OCI-LY7 (cell line): ENCODE measurements at regions not wholly inside any gene's neighbourhood (a gene's known extent, or its start where the extent isn't known, plus 50 kb on each side); places are given as distances from the start of the nearest gene placed in this dataset.
A peak's percentile ranks its signal among the peaks of the same experiment; 100 is the strongest.

Experiments
- BruUV-seq: library from RNA; stranded (reverse); fragments of 400-500 nt; replicated peaks from 2 replicates; lab custom pipeline; 2021; lab: Mats Ljungman, UMichigan
- CTCF ChIA-PET: fragments of 300-600 bp; sonication (Branson Sonifier 250); formaldehyde crosslinking; loops from one replicate; lab custom pipeline; 2022; ENCODE audit warnings: antibody characterized with exemption; ENCODE audit not compliant: unreplicated experiment; lab: Charles Lee
- POLR2A ChIA-PET: fragments of 300-600 bp; sonication (Branson Sonifier 250); formaldehyde crosslinking; loops from one replicate; lab custom pipeline; 2022; ENCODE audit warnings: antibody characterized with exemption; lab: Charles Lee
- DNase-seq: peaks from one replicate; pipeline ENCODE4 v3.0.0-alpha.2; 2015; ENCODE audit warnings: low spot score
- H2AFZ ChIP-seq: fragments of 200-600 bp; sonication (generic), shearing (Covaris generic); 2 replicates; pipeline ENCODE4 v1.6.1; 2014; ENCODE audit warnings: mild to moderate bottlenecking, antibody characterized with exemption, low read length, moderate library complexity
- H3K27ac ChIP-seq: fragments of 200-600 bp; sonication (generic); 2 replicates; pipeline ENCODE4 v1.5.1; 2014; ENCODE audit warnings: mixed run types, low read depth, mild to moderate bottlenecking, moderate library complexity, low read length, inconsistent platforms; ENCODE audit not compliant: poor library complexity, severe bottlenecking
- H3K36me3 ChIP-seq: fragments of 200-600 bp; sonication (generic); 2 replicates; pipeline ENCODE4 v1.6.1; 2014; ENCODE audit warnings: mild to moderate bottlenecking, antibody characterized with exemption, low read length, moderate library complexity, mixed read lengths; ENCODE audit not compliant: insufficient read depth
- H3K4me1 ChIP-seq: fragments of 200-600 bp; sonication (generic); 2 replicates; pipeline ENCODE4 v1.5.1; 2014; ENCODE audit warnings: mild to moderate bottlenecking, low read length; ENCODE audit not compliant: insufficient read depth, poor library complexity, severe bottlenecking
- H3K4me2 ChIP-seq: fragments of 200-600 bp; sonication (generic); 2 replicates; pipeline ENCODE4 v1.6.1; 2014; ENCODE audit warnings: mild to moderate bottlenecking, low read length
- H3K4me3 ChIP-seq: fragments of 200-600 bp; sonication (generic); 2 replicates; pipeline ENCODE4 v1.5.1; 2014; ENCODE audit warnings: mild to moderate bottlenecking, low read depth, low read length; ENCODE audit not compliant: poor library complexity, severe bottlenecking
- H3K79me2 ChIP-seq: fragments of 200-600 bp; sonication (generic); 2 replicates; pipeline ENCODE4 v1.6.1; 2016; ENCODE audit warnings: low read depth, mild to moderate bottlenecking, low read length, moderate library complexity, mixed read lengths; ENCODE audit not compliant: insufficient read depth
- H3K9me2 ChIP-seq: fragments of 200-600 bp; sonication (generic); 2 replicates; pipeline ENCODE4 v1.6.1; 2016; ENCODE audit warnings: mild to moderate bottlenecking, low read length, mixed read lengths; ENCODE audit not compliant: insufficient read depth
- H3K9me3 ChIP-seq: fragments of 200-600 bp; sonication (generic); 2 replicates; pipeline ENCODE4 v1.6.1; 2014; ENCODE audit warnings: mild to moderate bottlenecking, mixed run types, low read length, mixed read lengths
- H4K20me1 ChIP-seq: fragments of 200-600 bp; sonication (generic); 2 replicates; pipeline ENCODE4 v1.6.1; 2014; ENCODE audit warnings: mild to moderate bottlenecking, antibody characterized with exemption, low read length, moderate library complexity, mixed read lengths; ENCODE audit not compliant: insufficient read depth
- EZH2phosphoT487 ChIP-seq: fragments of 200-600 bp; sonication (generic); IDR thresholded peaks from 2 replicates; pipeline ENCODE4 v1.6.1; 2018; ENCODE audit warnings: low read depth, borderline replicate concordance, mild to moderate bottlenecking, mixed run types, antibody characterized with exemption, low read length, moderate library complexity, mixed read lengths
- intact Hi-C: fragments of 100-400 bp; cut with micrococcal nuclease; formaldehyde crosslinking; loops from one replicate; pipeline ENCODE4 v1.10.0; 2022; ENCODE audit not compliant: unreplicated experiment
- TF ChIP-seq, protein P1 (sequence below): fragments of 200-600 bp; sonication (generic); conservative IDR thresholded peaks from 2 replicates; pipeline ENCODE4 v1.5.1; 2014; ENCODE audit warnings: mild to moderate bottlenecking, antibody characterized with exemption, low read length, moderate library complexity, mixed read lengths

DNA sequence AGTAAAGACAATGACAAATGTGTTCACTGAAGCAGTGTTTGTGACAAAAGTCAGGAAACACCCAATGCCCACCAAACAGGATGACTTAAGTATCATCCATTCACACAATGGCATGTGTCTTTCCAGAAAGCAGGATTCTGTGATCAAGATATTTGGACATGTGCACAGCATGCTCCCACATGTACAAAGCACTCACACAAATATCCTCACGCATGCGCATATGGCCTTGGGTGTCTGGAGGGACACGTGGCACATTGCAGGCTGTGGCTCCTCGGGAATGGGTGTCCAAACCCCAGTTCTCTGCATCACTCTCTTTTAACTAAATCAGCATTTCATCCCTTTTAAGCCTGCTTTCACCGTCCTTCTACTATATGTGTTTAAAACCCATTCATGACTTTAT is 130.5 kb downstream of the KLF13 start:
- intact Hi-C loops = loop anchor here (1.0 kb wide), 2 partner anchors 31 to 191 kb away; no protein-coding TSS in a partner anchor
- H3K4me1 ChIP-seq = peaks cover 95% of the 10 kb centered on the region
- H3K4me3 ChIP-seq = no peak overlapping the region
- no TSS peak for BruUV-seq
- peak overlapping the region; percentile 96 for H3K27ac ChIP-seq
- POLR2A ChIA-PET = interaction anchor here (0.8 to 3.2 kb wide), 5 partner anchors 10 to 31 kb away, joined by 4 to 22 read pairs (median 6); no protein-coding TSS in a partner anchor
- H3K36me3 ChIP-seq = peaks cover 16% of the 10 kb centered on the region
- no peaks in the 10 kb centered on the region for H3K79me2 ChIP-seq
- H2AFZ ChIP-seq = peak overlapping the region; percentile 17; the same call in 1 of the 2 replicates
- no peaks in the 10 kb centered on the region for H4K20me1 ChIP-seq
- H3K9me3 ChIP-seq = peaks cover 25% of the 10 kb centered on the region; the same call in 1 of the 2 replicates
- CTCF ChIA-PET = no interaction called here
- peak overlapping the region; percentile 75 for H3K4me2 ChIP-seq
- no peaks in the 10 kb centered on the region for H3K9me2 ChIP-seq
- TF ChIP-seq, protein P1, sequence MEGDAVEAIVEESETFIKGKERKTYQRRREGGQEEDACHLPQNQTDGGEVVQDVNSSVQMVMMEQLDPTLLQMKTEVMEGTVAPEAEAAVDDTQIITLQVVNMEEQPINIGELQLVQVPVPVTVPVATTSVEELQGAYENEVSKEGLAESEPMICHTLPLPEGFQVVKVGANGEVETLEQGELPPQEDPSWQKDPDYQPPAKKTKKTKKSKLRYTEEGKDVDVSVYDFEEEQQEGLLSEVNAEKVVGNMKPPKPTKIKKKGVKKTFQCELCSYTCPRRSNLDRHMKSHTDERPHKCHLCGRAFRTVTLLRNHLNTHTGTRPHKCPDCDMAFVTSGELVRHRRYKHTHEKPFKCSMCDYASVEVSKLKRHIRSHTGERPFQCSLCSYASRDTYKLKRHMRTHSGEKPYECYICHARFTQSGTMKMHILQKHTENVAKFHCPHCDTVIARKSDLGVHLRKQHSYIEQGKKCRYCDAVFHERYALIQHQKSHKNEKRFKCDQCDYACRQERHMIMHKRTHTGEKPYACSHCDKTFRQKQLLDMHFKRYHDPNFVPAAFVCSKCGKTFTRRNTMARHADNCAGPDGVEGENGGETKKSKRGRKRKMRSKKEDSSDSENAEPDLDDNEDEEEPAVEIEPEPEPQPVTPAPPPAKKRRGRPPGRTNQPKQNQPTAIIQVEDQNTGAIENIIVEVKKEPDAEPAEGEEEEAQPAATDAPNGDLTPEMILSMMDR = no peak
- no peak for TF ChIP-seq EZH2phosphoT487
- DNase-seq = peak; percentile 67

DNA sequence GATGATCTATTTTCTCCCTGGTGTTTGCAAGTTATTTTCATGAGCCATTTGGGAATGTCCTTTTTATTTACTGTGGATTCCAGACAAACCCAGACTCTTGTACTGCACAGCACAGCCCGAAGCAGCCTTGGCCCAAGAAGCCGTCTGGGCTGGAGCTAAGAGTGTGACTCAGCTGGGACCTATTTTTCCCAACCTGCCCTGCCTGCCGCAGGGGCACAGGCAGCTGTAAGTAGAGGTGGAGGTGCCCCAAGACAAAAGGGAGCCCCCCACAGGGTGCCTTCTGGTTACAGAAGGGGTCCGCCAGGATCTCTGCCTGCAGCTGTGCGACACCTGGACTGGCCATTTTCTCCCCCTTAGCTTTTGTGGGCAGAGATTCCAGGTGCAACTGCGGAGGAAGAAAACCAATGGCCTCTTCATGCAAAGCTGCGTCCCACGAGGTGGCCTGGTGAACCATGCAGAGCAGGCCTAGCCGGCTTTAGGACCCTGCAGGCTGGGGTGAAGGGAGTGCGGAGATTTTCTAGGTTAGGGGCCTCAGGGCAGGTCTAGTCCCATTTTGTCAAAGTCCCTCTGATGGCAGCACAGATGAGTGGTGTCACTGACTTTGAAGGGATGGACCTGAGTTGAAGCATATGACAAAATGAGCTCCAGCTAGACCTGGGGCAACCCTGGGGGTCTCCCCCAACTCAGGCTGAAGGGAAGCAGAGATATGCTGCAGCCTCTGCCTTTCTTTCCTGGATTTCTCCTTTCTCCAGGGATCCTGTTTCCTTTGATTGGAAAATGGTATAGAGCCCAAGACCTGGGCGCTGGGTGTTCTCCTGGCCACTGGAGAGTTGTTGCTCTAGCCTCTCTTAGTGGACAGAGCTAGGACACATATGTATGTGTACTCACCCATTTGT is 131.2 kb downstream of the KLF13 start:
- BruUV-seq = no TSS peak
- H3K9me2 ChIP-seq = no peaks in the 10 kb centered on the region
- ChIA-PET CTCF (interaction anchor here (0.6 to 2.1 kb wide), 5 partner anchors 9 to 527 kb away, joined by 3 to 18 read pairs (median 3); no protein-coding TSS in a partner anchor), POLR2A (interaction anchor here (0.7 to 3.2 kb wide), 14 partner anchors 8 to 227 kb away, joined by 3 to 22 read pairs (median 6); no protein-coding TSS in a partner anchor)
- peak overlapping the region; percentile 75 for H3K4me2 ChIP-seq
- H3K9me3 ChIP-seq = peaks cover 25% of the 10 kb centered on the region; the same call in 1 of the 2 replicates
- DNase-seq = peak; percentile 94
- H3K36me3 ChIP-seq = peaks cover 16% of the 10 kb centered on the region
- no peaks in the 10 kb centered on the region for H4K20me1 ChIP-seq
- no peak for TF ChIP-seq EZH2phosphoT487
- TF ChIP-seq, protein P1 = 0 out of 2 replicates have a peak, but pooled peaks have one; percentile 21
- no peaks in the 10 kb centered on the region for H3K79me2 ChIP-seq
- peak overlapping the region; percentile 96 for H3K27ac ChIP-seq
- H2AFZ ChIP-seq = peak overlapping the region; percentile 1; the same call in 1 of the 2 replicates
- intact Hi-C loops = loop anchor here (1.0 to 2.0 kb wide), 5 partner anchors 15 to 227 kb away; partner anchors contain the start of gene KLF13
- peaks cover 95% of the 10 kb centered on the region for H3K4me1 ChIP-seq
- peak overlapping the region; percentile 62 for H3K4me3 ChIP-seq
